ENCODE measurements at regions not wholly inside any gene's neighbourhood (a gene's known extent, or its start where the extent isn't known, plus 50 kb on each side); places are given as distances from the start of the nearest gene placed in this dataset.
"Not testable (repeated sequence)": the region's sequence is repeated elsewhere in the genome, so short reads cannot be mapped to it uniquely, and the experiment has no call there.

- no peak for DNase-seq
Measured at GRCh38 chr14:106029959-106030358, 503.6 kb downstream of the TMEM121 start.

GRCh38 chr14:106037380-106037779 is 511.0 kb downstream of the TMEM121 start:
- DNase-seq: no peak

GRCh38 chr14:106038263-106038662 is 511.9 kb downstream of the TMEM121 start:
- no peak for DNase-seq

- DNase-seq: no peak
Measured at GRCh38 chr14:106039400-106039799, 513.0 kb downstream of the TMEM121 start.

- no peak for DNase-seq
Measured at GRCh38 chr14:106044515-106044914, 518.1 kb downstream of the TMEM121 start.

- DNase-seq: peak; percentile 24
Measured at GRCh38 chr14:106044949-106045596, 518.7 kb downstream of the TMEM121 start.

GRCh38 chr14:106051796-106052195 is 525.4 kb downstream of the TMEM121 start:
- DNase-seq: no peak

- DNase-seq: no peak
Measured at GRCh38 chr14:106055289-106055688, 528.9 kb downstream of the TMEM121 start.

- DNase-seq: no peak
Measured at GRCh38 chr14:106058342-106058741, 532.0 kb downstream of the TMEM121 start.

GRCh38 chr14:106060276-106060975 is 534.0 kb downstream of the TMEM121 start:
- no peak for DNase-seq

GRCh38 chr14:106061877-106062500 is 535.6 kb downstream of the TMEM121 start:
- DNase-seq: peak; percentile 37

GRCh38 chr14:106062502-106063272 is 536.3 kb downstream of the TMEM121 start:
- no peak for DNase-seq

GRCh38 chr14:106067935-106068334 is 541.6 kb downstream of the TMEM121 start:
- DNase-seq: no peak

GRCh38 chr14:106069804-106070625 is 543.6 kb downstream of the TMEM121 start:
- no peak for DNase-seq

- no peak for DNase-seq
Measured at GRCh38 chr14:106080922-106081321, 554.5 kb downstream of the TMEM121 start.

- DNase-seq: not testable (repeated sequence)
Measured at GRCh38 chr14:106081721-106082120, 555.3 kb downstream of the TMEM121 start.

- no peak for DNase-seq
Measured at GRCh38 chr14:106083082-106083481, 556.7 kb downstream of the TMEM121 start.

GRCh38 chr14:106087837-106088236 is 561.5 kb downstream of the TMEM121 start:
- DNase-seq: no peak

GRCh38 chr14:106088860-106089259 is 562.5 kb downstream of the TMEM121 start:
- not testable (repeated sequence) for DNase-seq

GRCh38 chr14:106094654-106095189 is 568.3 kb downstream of the TMEM121 start:
- DNase-seq: no peak

GRCh38 chr14:106107703-106108102 is 581.3 kb downstream of the TMEM121 start:
- DNase-seq: no peak

GRCh38 chr14:106109337-106109736 is 583.0 kb downstream of the TMEM121 start:
- no peak for DNase-seq
